B cell (primary cell): ENCODE measurements at regions not wholly inside any gene's neighbourhood (a gene's known extent, or its start where the extent isn't known, plus 50 kb on each side); places are given as distances from the start of the nearest gene placed in this dataset.

ENCODE experiments used
- ATAC-seq: fragments of 200-7000 bp; cut with Tn5 transposase; one replicate; pipeline ENCODE4 v1.10.0; 2021; ENCODE audit warnings: low read depth, mild to moderate bottlenecking, moderate number of reproducible peaks, moderate library complexity
- CTCF ChIA-PET: fragments of 350-600 bp; sonication (Branson Sonifier 250); formaldehyde crosslinking; loops from one replicate; lab custom pipeline; 2021; ENCODE audit warnings: antibody characterized with exemption, inconsistent platforms; lab: Charles Lee
- POLR2A ChIA-PET: fragments of 350-600 bp; sonication (Branson Sonifier 250); formaldehyde crosslinking; loops from one replicate; lab custom pipeline; 2021; ENCODE audit warnings: antibody characterized with exemption; lab: Charles Lee
- DNase-seq: peaks from one replicate; pipeline ENCODE4 v3.0.0; 2013
- H2AFZ ChIP-seq: 2 replicates; pipeline ENCODE4 v1.6.1; 2012; ENCODE audit warnings: mild to moderate bottlenecking, low read depth, low read length; ENCODE audit not compliant: insufficient read depth, poor library complexity, severe bottlenecking
- H3K27ac ChIP-seq, 2 donors: 1 replicate in 1 of 2; 2 replicates in 1 of 2; pipeline ENCODE4 v1.5.1; 2012 to 2013; ENCODE audit warnings: low read length in 2 of 2, mild to moderate bottlenecking in 2 of 2, moderate library complexity in 1 of 2
- H3K27me3 ChIP-seq, 4 experiments: fragments of 200-600 bp in 1 of 4; sonication (generic) in 1 of 4; replicated peaks in 1 of 4; 1 replicate in 2 of 4; 2 replicates in 2 of 4; pipeline versions ENCODE4 v1.6.1 to v1.7.0; 2013 to 2016; ENCODE audit warnings: low read length in 3 of 4, mild to moderate bottlenecking in 2 of 4, mixed read lengths in 1 of 4, moderate library complexity in 1 of 4; ENCODE audit not compliant: insufficient read depth in 4 of 4, control insufficient read depth in 3 of 4; ENCODE audit errors: control extremely low read depth in 1 of 4
- H3K36me3 ChIP-seq, 2 experiments: replicated peaks in 1 of 2; 1 replicate in 1 of 2; 2 replicates in 1 of 2; pipeline versions ENCODE4 v1.6.1 to v1.7.1; 2013; ENCODE audit warnings: low read length in 1 of 2; ENCODE audit not compliant: insufficient read depth in 2 of 2, control insufficient read depth in 1 of 2; ENCODE audit errors: control extremely low read depth in 1 of 2, extremely low read depth in 1 of 2
- H3K4me1 ChIP-seq, 2 donors: fragments of 200-600 bp in 1 of 2; sonication (generic) in 1 of 2; 1 replicate in 1 of 2; 2 replicates in 1 of 2; pipeline versions ENCODE4 v1.5.1 to v1.6.1; 2013 to 2017; ENCODE audit warnings: low read length in 2 of 2; ENCODE audit not compliant: control insufficient read depth in 2 of 2, insufficient read depth in 2 of 2
- H3K4me2 ChIP-seq: replicated peaks from 2 replicates; pipeline ENCODE3; 2012; ENCODE audit warnings: mild to moderate bottlenecking, low read depth, low read length; ENCODE audit not compliant: poor library complexity, severe bottlenecking
- H3K4me3 ChIP-seq, 5 experiments: fragments of 200-600 bp in 1 of 5; sonication (generic) in 1 of 5; 1 replicate in 3 of 5; 2 replicates in 2 of 5; pipeline versions ENCODE4 v1.5.1 to v1.7.0; 2011 to 2016; ENCODE audit warnings: low read length in 4 of 5, mild to moderate bottlenecking in 4 of 5, low read depth in 2 of 5, control low read depth in 1 of 5, moderate library complexity in 1 of 5; ENCODE audit not compliant: insufficient read depth in 1 of 5; ENCODE audit errors: control extremely low read depth in 1 of 5, extremely low read depth in 1 of 5
- H3K79me2 ChIP-seq: fragments of 200-600 bp; sonication (generic); one replicate; pipeline ENCODE4 v1.6.0; 2016; ENCODE audit warnings: low read length; ENCODE audit not compliant: control insufficient read depth, insufficient read depth
- H3K9ac ChIP-seq: fragments of 200-600 bp; sonication (generic); 2 replicates; pipeline ENCODE4 v1.6.1; 2017; ENCODE audit warnings: mild to moderate bottlenecking, low read length, moderate library complexity
- H3K9me3 ChIP-seq, 3 donors: one replicate each; pipeline versions ENCODE4 v1.6.1 to v1.7.1; 2013; ENCODE audit warnings: low read length in 2 of 3; ENCODE audit not compliant: control insufficient read depth in 2 of 3, insufficient read depth in 1 of 3; ENCODE audit errors: control extremely low read depth in 1 of 3
- H4K20me1 ChIP-seq: 2 replicates; pipeline ENCODE4 v1.6.0; 2012; ENCODE audit warnings: mild to moderate bottlenecking, low read length; ENCODE audit not compliant: insufficient read depth, control insufficient read depth, poor library complexity, severe bottlenecking
- H3K27ac Mint-ChIP-seq: one replicate; pipeline ENCODE4 v1.8.0; 2021; ENCODE audit warnings: mixed read lengths
- H3K27me3 Mint-ChIP-seq: one replicate; pipeline ENCODE4 v1.8.0; 2021; ENCODE audit warnings: mixed read lengths
- H3K4me1 Mint-ChIP-seq: one replicate; pipeline ENCODE4 v1.8.0; 2021; ENCODE audit warnings: mixed read lengths
- H3K4me3 Mint-ChIP-seq: one replicate; pipeline ENCODE4 v1.8.0; 2021; ENCODE audit warnings: mixed read lengths
- H3K9me3 Mint-ChIP-seq: one replicate; pipeline ENCODE4 v1.8.0; 2022; ENCODE audit warnings: mixed read lengths; ENCODE audit not compliant: insufficient read depth
- EZH2 ChIP-seq: IDR thresholded peaks from 2 replicates; pipeline ENCODE4 v1.6.1; 2012; ENCODE audit warnings: borderline replicate concordance, low read depth, mild to moderate bottlenecking, moderate library complexity, low read length; ENCODE audit not compliant: insufficient read depth, poor library complexity, severe bottlenecking
- WGBS: methylation state at CpG from one replicate; pipeline ENCODE4 v1.1.5; 2013; ENCODE audit warnings: missing lambda C conversion rate; ENCODE audit not compliant: insufficient coverage; 5-methylcytosine and 5-hydroxymethylcytosine counted together
- intact Hi-C: fragments of 100-400 bp; cut with micrococcal nuclease; formaldehyde crosslinking; loops from one replicate; pipeline ENCODE4 v1.10.0; 2022
- TF ChIP-seq, protein P1 (sequence below): fragments of 200-600 bp; IDR thresholded peaks from one replicate; pipeline ENCODE4 v1.8.0; 2022; ENCODE audit warnings: antibody characterized with exemption, mild to moderate bottlenecking

DNA sequence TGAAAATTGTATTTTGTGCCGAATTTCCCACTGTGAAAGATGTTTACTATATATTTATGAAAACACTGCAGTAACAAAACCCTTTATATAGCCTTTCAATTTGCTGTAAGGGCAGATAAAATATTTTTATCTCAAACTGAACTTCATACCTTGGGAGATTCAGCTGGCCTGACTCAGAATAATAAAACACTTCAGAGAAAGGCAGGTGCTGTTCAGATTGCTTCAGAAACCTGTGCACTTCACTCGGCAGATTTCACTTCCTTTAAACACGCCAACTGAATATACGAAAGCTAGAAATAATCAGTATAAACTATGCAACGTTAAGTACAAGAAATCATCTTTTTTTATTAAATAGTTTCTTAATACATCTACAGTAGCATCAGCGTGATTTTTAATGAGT, 839.1 kb upstream of the RBFOX1 start:
- ATAC-seq = no peak
- Histone ChIP-seq H3K9me3 (peaks cover 0 to 4% (median 2%) of the 10 kb centered on the region in 3 donors), H3K4me2 (no peak overlapping the region), H4K20me1 (no peaks in the 10 kb centered on the region), H3K27ac (no peak overlapping the region), H3K79me2 (no peaks in the 10 kb centered on the region), H2AFZ (no peak overlapping the region), H3K4me3 (no peak overlapping the region), H3K36me3 (no peaks in the 10 kb centered on the region), H3K9ac (no peak overlapping the region), H3K4me1 (no peaks in the 10 kb centered on the region), H3K27me3 (no peaks in the 10 kb centered on the region)
- ChIA-PET POLR2A (no interaction called here), CTCF (no interaction called here)
- TF ChIP-seq EZH2 = no peak
- TF ChIP-seq, protein P1, sequence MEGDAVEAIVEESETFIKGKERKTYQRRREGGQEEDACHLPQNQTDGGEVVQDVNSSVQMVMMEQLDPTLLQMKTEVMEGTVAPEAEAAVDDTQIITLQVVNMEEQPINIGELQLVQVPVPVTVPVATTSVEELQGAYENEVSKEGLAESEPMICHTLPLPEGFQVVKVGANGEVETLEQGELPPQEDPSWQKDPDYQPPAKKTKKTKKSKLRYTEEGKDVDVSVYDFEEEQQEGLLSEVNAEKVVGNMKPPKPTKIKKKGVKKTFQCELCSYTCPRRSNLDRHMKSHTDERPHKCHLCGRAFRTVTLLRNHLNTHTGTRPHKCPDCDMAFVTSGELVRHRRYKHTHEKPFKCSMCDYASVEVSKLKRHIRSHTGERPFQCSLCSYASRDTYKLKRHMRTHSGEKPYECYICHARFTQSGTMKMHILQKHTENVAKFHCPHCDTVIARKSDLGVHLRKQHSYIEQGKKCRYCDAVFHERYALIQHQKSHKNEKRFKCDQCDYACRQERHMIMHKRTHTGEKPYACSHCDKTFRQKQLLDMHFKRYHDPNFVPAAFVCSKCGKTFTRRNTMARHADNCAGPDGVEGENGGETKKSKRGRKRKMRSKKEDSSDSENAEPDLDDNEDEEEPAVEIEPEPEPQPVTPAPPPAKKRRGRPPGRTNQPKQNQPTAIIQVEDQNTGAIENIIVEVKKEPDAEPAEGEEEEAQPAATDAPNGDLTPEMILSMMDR = no peak
- Mint-ChIP-seq H3K27me3 (no peaks in the 10 kb centered on the region), H3K9me3 (peaks cover 4% of the 10 kb centered on the region), H3K4me3 (no peak overlapping the region), H3K27ac (no peak overlapping the region), H3K4me1 (no peaks in the 10 kb centered on the region)
- DNase-seq = no peak
- intact Hi-C loops = no loop called here
- WGBS = no CpG with 5 or more reads among the region's 6 CpGs

DNA sequence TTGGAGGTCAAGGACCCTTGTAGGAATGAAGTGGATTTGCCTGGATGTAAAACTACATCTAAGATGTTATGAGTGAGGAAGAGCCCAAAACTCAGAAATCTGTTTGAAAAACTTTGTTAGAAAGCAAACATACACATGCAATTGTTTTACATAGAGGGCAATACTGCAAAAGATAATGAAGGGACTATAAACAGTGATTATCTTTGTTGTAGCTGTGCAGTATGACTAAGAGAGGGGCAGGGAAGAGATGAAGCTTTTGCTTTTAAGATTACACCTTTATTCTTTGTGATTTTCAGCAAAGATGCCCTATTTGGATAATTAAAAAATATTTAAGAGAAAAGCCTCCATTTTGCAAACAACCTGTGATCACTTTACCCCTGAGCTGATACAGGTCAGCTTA, 839.9 kb upstream of the RBFOX1 start:
- Histone ChIP-seq H3K4me1 (no peaks in the 10 kb centered on the region), H4K20me1 (no peaks in the 10 kb centered on the region), H3K27me3 (no peaks in the 10 kb centered on the region), H2AFZ (no peak overlapping the region), H3K4me2 (no peak overlapping the region), H3K9ac (no peak overlapping the region), H3K4me3 (no peak overlapping the region), H3K9me3 (peaks cover 0 to 4% (median 2%) of the 10 kb centered on the region in 3 donors), H3K36me3 (no peaks in the 10 kb centered on the region), H3K79me2 (no peaks in the 10 kb centered on the region), H3K27ac (no peak overlapping the region)
- no peak for TF ChIP-seq EZH2
- TF ChIP-seq, protein P1 = no peak
- POLR2A ChIA-PET = no interaction called here
- Mint-ChIP-seq H3K4me3 (no peak overlapping the region), H3K27me3 (no peaks in the 10 kb centered on the region), H3K9me3 (peaks cover 4% of the 10 kb centered on the region), H3K4me1 (no peaks in the 10 kb centered on the region), H3K27ac (no peak overlapping the region)
- ATAC-seq (no peak), DNase-seq (no peak)
- intact Hi-C loops = no loop called here
- CTCF ChIA-PET = no interaction called here
